Rectal smooth muscle tissue (tissue), 1 donor: ENCODE measurements at regions not wholly inside any gene's neighbourhood (a gene's known extent, or its start where the extent isn't known, plus 50 kb on each side); places are given as distances from the start of the nearest gene placed in this dataset.

ENCODE experiments used
- H3K27ac ChIP-seq: one replicate; pipeline ENCODE4 v1.7.0; 2013; ENCODE audit warnings: low read depth, low read length, inconsistent platforms
- H3K27me3 ChIP-seq: one replicate; pipeline ENCODE4 v1.7.0; 2013; ENCODE audit warnings: low read length; ENCODE audit not compliant: control insufficient read depth, insufficient read depth
- H3K36me3 ChIP-seq: one replicate; pipeline ENCODE4 v1.7.0; 2013; ENCODE audit warnings: low read length; ENCODE audit not compliant: control insufficient read depth, insufficient read depth
- H3K4me1 ChIP-seq: one replicate; pipeline ENCODE4 v1.7.0; 2013; ENCODE audit warnings: low read length; ENCODE audit not compliant: control insufficient read depth, insufficient read depth
- H3K4me3 ChIP-seq: one replicate; pipeline ENCODE4 v1.7.0; 2013; ENCODE audit warnings: low read length
- H3K9ac ChIP-seq: one replicate; pipeline ENCODE4 v1.7.0; 2013; ENCODE audit warnings: low read length

DNA sequence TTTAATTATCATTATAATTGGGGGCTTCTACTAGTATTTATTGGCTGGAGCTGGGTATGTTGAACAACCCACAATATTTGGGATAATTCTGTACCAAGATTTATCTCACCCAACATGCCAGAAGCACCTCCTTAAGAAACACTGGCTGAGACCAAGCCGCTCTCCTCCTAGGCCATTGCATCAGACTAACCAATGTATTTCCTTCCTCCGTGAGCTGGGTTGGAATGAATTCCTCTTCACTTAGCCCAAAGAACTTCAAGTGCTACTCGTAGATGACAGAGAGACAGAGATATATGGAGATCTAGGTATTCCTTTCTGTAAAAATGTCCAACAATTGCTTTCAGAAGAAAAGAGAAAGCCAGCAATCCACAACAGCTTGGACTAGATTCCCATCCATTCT, 87.2 kb upstream of the ETS2 start:
- no peak overlapping the region for H3K9ac ChIP-seq
- H3K27ac ChIP-seq: no peak overlapping the region
- H3K36me3 ChIP-seq: no peaks in the 10 kb centered on the region
- H3K27me3 ChIP-seq: no peaks in the 10 kb centered on the region
- no peaks in the 10 kb centered on the region for H3K4me1 ChIP-seq
- no peak overlapping the region for H3K4me3 ChIP-seq

- no peak overlapping the region for H3K4me3 ChIP-seq
- no peak overlapping the region for H3K27ac ChIP-seq
- H3K9ac ChIP-seq: no peak overlapping the region
- no peaks in the 10 kb centered on the region for H3K4me1 ChIP-seq
- no peaks in the 10 kb centered on the region for H3K27me3 ChIP-seq
- H3K36me3 ChIP-seq: no peaks in the 10 kb centered on the region
Observed at GRCh38 chr21:38720074-38720473, 85.7 kb upstream of the ETS2 start.

- no peaks in the 10 kb centered on the region for H3K4me1 ChIP-seq
- H3K4me3 ChIP-seq: no peak overlapping the region
- no peaks in the 10 kb centered on the region for H3K27me3 ChIP-seq
- no peak overlapping the region for H3K27ac ChIP-seq
- no peaks in the 10 kb centered on the region for H3K36me3 ChIP-seq
- H3K9ac ChIP-seq: no peak overlapping the region
Observed at GRCh38 chr21:38721055-38721454, 84.7 kb upstream of the ETS2 start.

GRCh38 chr21:38721958-38722357, 83.8 kb upstream of the ETS2 start:
- H3K9ac ChIP-seq: no peak overlapping the region
- no peak overlapping the region for H3K27ac ChIP-seq
- H3K4me3 ChIP-seq: no peak overlapping the region
- H3K27me3 ChIP-seq: no peaks in the 10 kb centered on the region
- H3K36me3 ChIP-seq: no peaks in the 10 kb centered on the region
- H3K4me1 ChIP-seq: no peaks in the 10 kb centered on the region

GRCh38 chr21:38725196-38726157, 80.3 kb upstream of the ETS2 start:
- Histone ChIP-seq H3K4me1 (no peaks in the 10 kb centered on the region), H3K4me3 (no peak overlapping the region), H3K27ac (no peak overlapping the region), H3K36me3 (no peaks in the 10 kb centered on the region), H3K27me3 (no peaks in the 10 kb centered on the region), H3K9ac (no peak overlapping the region)

DNA sequence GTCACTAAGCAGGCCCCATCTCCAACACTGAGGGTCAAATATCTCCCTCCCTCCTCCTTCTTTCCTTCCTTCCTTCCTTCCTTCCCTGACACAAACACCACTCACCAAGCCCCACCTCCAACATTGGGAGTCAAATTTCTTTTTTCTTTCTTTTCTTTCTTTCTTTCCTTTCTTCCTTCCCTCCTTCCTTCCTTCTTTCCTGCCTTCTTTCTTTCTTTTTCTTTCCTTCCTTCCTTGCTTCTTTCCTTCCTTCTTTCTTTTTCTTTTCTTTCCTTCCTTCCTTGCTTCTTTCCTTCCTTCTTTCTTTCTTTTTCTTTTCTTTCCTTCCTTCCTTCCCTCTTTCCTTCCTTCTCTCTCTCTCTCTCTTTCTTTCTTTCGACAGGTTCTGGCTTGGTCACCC, 79.2 kb upstream of the ETS2 start:
- H3K4me1 ChIP-seq: no peaks in the 10 kb centered on the region
- no peaks in the 10 kb centered on the region for H3K36me3 ChIP-seq
- no peaks in the 10 kb centered on the region for H3K27me3 ChIP-seq
- H3K4me3 ChIP-seq: no peak overlapping the region
- no peak overlapping the region for H3K9ac ChIP-seq
- H3K27ac ChIP-seq: no peak overlapping the region

- H3K4me3 ChIP-seq: no peak overlapping the region
- H3K9ac ChIP-seq: no peak overlapping the region
- H3K4me1 ChIP-seq: no peaks in the 10 kb centered on the region
- H3K27me3 ChIP-seq: no peaks in the 10 kb centered on the region
- no peaks in the 10 kb centered on the region for H3K36me3 ChIP-seq
- H3K27ac ChIP-seq: no peak overlapping the region
Observed at GRCh38 chr21:38729291-38729690, 76.4 kb upstream of the ETS2 start.

GRCh38 chr21:38729754-38730379, 75.9 kb upstream of the ETS2 start:
- H3K36me3 ChIP-seq: no peaks in the 10 kb centered on the region
- H3K27me3 ChIP-seq: no peaks in the 10 kb centered on the region
- H3K4me3 ChIP-seq: no peak overlapping the region
- H3K9ac ChIP-seq: no peak overlapping the region
- H3K4me1 ChIP-seq: no peaks in the 10 kb centered on the region
- no peak overlapping the region for H3K27ac ChIP-seq

DNA sequence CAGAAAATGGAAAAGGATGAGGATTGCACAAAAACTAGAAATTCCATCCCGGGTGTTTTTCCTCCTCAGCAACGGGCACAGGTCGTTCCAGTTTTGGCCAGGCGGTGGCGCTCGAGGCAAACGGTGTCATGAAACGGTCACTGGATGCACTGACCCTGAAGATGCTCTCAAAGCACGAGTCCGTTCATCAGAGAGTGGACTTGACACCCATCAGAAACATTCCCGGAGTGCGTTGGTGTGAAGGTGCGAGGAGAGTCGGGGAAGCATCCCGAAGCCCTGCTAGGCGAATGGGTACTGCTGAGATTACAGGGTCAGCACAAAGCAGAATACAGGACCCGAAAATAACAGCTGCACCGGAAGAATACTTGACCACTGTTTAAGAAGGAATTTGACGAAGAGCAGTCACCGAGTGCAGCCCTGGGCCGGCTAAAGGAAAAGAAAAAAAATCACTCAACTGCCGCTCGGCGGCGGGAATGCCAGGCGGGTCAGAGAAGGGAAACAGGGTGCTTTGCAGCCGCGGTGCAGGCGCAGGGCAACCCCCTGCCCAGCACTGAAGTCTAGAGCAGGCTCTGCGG, 71.7 kb upstream of the ETS2 start:
- Histone ChIP-seq H3K27ac (peak overlapping the region; percentile 4), H3K27me3 (no peaks in the 10 kb centered on the region), H3K4me1 (no peaks in the 10 kb centered on the region), H3K36me3 (no peaks in the 10 kb centered on the region), H3K9ac (no peak overlapping the region), H3K4me3 (peak overlapping the region; percentile 41)

DNA sequence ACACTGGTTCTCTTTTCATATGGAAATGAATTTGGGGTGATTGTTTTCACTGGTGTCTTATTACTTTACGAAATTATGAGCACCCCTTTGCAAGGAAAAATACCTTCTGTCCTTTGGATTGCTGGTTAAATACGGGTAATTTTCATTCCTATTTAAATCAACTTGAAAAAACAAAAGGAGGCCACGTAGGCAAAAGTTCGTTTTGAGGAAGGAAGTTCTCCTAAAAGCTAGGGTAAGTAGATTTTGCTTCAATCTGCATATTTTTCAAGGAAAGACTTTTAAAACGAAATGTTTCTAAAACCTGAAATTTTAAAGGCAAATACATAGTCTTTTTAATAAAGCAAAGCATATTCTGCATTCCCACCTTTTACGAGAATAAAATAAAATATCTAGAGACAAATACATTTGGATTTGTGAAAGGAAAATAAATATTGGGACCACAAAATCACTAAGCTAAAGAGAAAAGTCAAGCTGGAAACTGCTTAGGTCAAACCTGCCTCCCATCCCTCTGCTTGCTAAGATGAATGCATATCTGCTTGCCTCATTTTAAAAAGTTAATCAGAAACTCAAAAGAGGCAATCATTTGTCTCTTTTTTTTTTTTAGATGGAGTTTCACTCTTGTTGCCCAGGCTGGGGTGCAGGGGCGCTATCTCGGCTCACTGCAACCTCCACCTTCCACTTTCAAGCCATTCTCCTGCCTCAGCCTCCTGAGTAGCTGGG, 70.9 kb upstream of the ETS2 start:
- Histone ChIP-seq H3K36me3 (no peaks in the 10 kb centered on the region), H3K27ac (peak overlapping the region; percentile 4), H3K9ac (no peak overlapping the region), H3K27me3 (no peaks in the 10 kb centered on the region), H3K4me1 (no peaks in the 10 kb centered on the region), H3K4me3 (no peak overlapping the region)

- H3K4me1 ChIP-seq: no peaks in the 10 kb centered on the region
- H3K27me3 ChIP-seq: no peaks in the 10 kb centered on the region
- H3K27ac ChIP-seq: no peak overlapping the region
- no peak overlapping the region for H3K4me3 ChIP-seq
- no peak overlapping the region for H3K9ac ChIP-seq
- H3K36me3 ChIP-seq: no peaks in the 10 kb centered on the region
Observed at GRCh38 chr21:38735626-38736206, 70.0 kb upstream of the ETS2 start.

DNA sequence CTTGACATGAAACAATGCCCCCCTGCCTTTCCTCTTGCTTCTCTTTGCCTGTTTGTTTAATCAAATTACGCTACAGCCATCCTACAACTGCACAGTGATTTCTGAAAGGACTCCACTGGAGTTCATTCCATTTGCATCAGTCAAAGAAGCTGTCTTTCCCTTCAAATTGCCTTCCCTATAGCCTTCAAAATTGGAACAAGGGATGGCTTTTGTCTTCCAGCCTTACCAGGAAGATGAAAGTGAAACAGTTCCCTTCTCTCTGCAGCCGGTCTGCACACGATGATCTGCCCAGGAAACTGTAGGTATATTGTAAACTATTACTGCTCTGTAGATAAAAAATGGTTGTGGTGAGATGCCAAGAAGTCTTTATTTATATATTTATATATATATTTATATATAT, 65.6 kb upstream of the ETS2 start:
- Histone ChIP-seq H3K27me3 (no peaks in the 10 kb centered on the region), H3K4me3 (no peak overlapping the region), H3K9ac (no peak overlapping the region), H3K27ac (no peak overlapping the region), H3K4me1 (no peaks in the 10 kb centered on the region), H3K36me3 (no peaks in the 10 kb centered on the region)
